ENCODE measurements at regions not wholly inside any gene's neighbourhood (a gene's known extent, or its start where the extent isn't known, plus 50 kb on each side); places are given as distances from the start of the nearest gene placed in this dataset.

DNA sequence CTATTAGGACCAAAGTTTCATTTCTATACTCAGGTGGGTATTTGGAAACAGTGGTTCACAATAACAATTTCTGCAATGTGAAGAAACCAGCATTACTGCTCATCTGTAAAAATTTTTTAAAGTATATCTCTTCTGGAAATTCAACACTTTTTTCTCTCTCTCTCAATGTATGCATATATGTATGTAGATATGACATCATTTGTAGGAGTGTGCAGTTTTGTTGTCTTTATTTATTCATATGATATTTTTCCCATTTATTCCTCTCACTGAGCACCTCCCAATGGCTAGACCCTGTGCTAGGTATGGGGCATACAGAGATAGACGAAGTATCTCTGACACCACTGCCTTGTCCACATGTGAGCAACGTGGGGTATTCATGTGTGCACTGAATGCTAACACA lies 58.3 kb downstream of the RDH14 start:
- H3K9ac ChIP-seq (ENCODE audit: extremely low read depth, insufficient read length, low read length), result no peak overlapping the region
- no peaks in the 10 kb centered on the region for H3K9me3 Mint-ChIP-seq

More for the DNA sequence above, 58.3 kb downstream of the RDH14 start:
- Mint-ChIP-seq H3K36me3 (ENCODE audit: insufficient read depth in 1 of 3, low read depth in 3 of 3) (no peaks in the 10 kb centered on the region), H3K27ac (no peak overlapping the region), H3K4me1 (no peaks in the 10 kb centered on the region), H3K27me3 (ENCODE audit: low read depth) (peaks cover 3% of the 10 kb centered on the region), H3K4me3 (no peak overlapping the region)
- no peak overlapping the region for H2BK20ac ChIP-seq (ENCODE audit: low read depth, low read length, poor library complexity, severe bottlenecking)
- H2BK15ac ChIP-seq (ENCODE audit: low read depth, low read length), result no peak overlapping the region
- no peak overlapping the region for H2BK12ac ChIP-seq (ENCODE audit: insufficient read length, low read depth, low read length)
- H4K8ac ChIP-seq (replicated peaks; ENCODE audit: insufficient read length, low read depth, low read length), result no peak overlapping the region
- H2BK5ac ChIP-seq (ENCODE audit: insufficient read length, low read length), result no peak overlapping the region
- no peak overlapping the region for H2BK120ac ChIP-seq (ENCODE audit: low read depth, low read length, poor library complexity, severe bottlenecking)
- no peak overlapping the region for H2AFZ ChIP-seq (ENCODE audit: low read length)
- TF ChIP-seq CTCF (conservative IDR thresholded peaks at IDR 0.05), result no peak
- H3K4me1 ChIP-seq (ENCODE audit: insufficient read depth, low read length), result no peaks in the 10 kb centered on the region
- no peaks in the 10 kb centered on the region for H3K9me3 ChIP-seq (ENCODE audit: control insufficient read depth, low read depth, low read length)
- no peak overlapping the region for H2AK5ac ChIP-seq (ENCODE audit: insufficient read length, low read length)
- no peaks in the 10 kb centered on the region for H4K20me1 ChIP-seq (ENCODE audit: control insufficient read depth, insufficient read depth, insufficient read length)
- no peak overlapping the region for H3T11ph ChIP-seq (ENCODE audit: low read length)
- no peak overlapping the region for H3K14ac ChIP-seq (ENCODE audit: insufficient read depth, low read length)
- no peak overlapping the region for H3K4ac ChIP-seq (ENCODE audit: low read depth, low read length)
- H4K5ac ChIP-seq (ENCODE audit: insufficient read length, low read depth, low read length), result no peak overlapping the region
- no CpG with 5 or more reads among the region's 2 CpGs for WGBS (ENCODE audit: extremely low coverage, insufficient read length, low lambda C conversion rate)
- H3K27ac ChIP-seq (ENCODE audit: insufficient read length, low read depth, low read length), result no peak overlapping the region
- no peaks in the 10 kb centered on the region for H3K23me2 ChIP-seq (ENCODE audit: insufficient read length, low read depth, low read length, poor library complexity, severe bottlenecking)
- no peaks in the 10 kb centered on the region for H3K79me2 ChIP-seq (ENCODE audit: insufficient read depth, low read length)
- H3K18ac ChIP-seq (ENCODE audit: insufficient read length, low read depth, low read length), result no peak overlapping the region
- no peak overlapping the region for H3K23ac ChIP-seq (ENCODE audit: insufficient read length, low read depth, low read length)
- no peak overlapping the region for H4K91ac ChIP-seq (ENCODE audit: insufficient read length, low read depth, low read length)
- H3K79me1 ChIP-seq (ENCODE audit: insufficient read depth, low read depth, low read length, poor library complexity, severe bottlenecking), result no peaks in the 10 kb centered on the region
- no peaks in the 10 kb centered on the region for H3K27me3 ChIP-seq (ENCODE audit: insufficient read depth, low read length)
- H3K56ac ChIP-seq (ENCODE audit: insufficient read length, low read depth, low read length), result no peak overlapping the region
- no peak for DNase-seq
- no peak overlapping the region for H3K4me2 ChIP-seq (ENCODE audit: insufficient read depth, insufficient read length, low read length)
